K562 (cell line): ENCODE measurements at regions not wholly inside any gene's neighbourhood (a gene's known extent, or its start where the extent isn't known, plus 50 kb on each side); places are given as distances from the start of the nearest gene placed in this dataset.

Source experiments
- ATAC-seq: fragments of 200-7000 bp; cut with Tn5 transposase; 3 replicates; pipeline ENCODE4 v1.9.1; 2020; ENCODE audit warnings: moderate library complexity
- BruUV-seq: library from RNA; stranded (reverse); fragments of 400-500 nt; replicated peaks from 2 replicates; lab custom pipeline; 2021; lab: Mats Ljungman, UMichigan
- CTCF ChIA-PET: fragments of 300-600 bp; formaldehyde crosslinking; extraction: SDS; loops from one replicate; lab custom pipeline; 2021; ENCODE audit warnings: low intra/inter-chr PET ratio; lab: Yijun Ruan, JAX
- POLR2A ChIA-PET: fragments of 300-600, 350-650 bp; sonication (Branson Sonifier 250); formaldehyde crosslinking; extraction: SDS; loops from one replicate; lab custom pipeline; 2021; ENCODE audit warnings: antibody characterized with exemption, inconsistent platforms; lab: Yijun Ruan, JAX
- DNase-seq, 4 experiments: peaks; one replicate each; pipeline versions ENCODE4 v3.0.0 to v3.0.0-alpha.2; 2011 to 2018; ENCODE audit warnings: low spot score in 3 of 4, mixed read lengths in 3 of 4; ENCODE audit errors: extremely low read depth in 1 of 4
- FAIRE-seq: peaks from 2 replicates; lab custom pipeline; 2011; peaks lifted over from hg19 to GRCh38; lab: Jason Lieb, UNC
- H2AFZ ChIP-seq: 2 replicates; pipeline ENCODE4 v1.6.0; 2011; ENCODE audit warnings: low read depth, low read length, control low read depth, inconsistent platforms
- H3K27ac ChIP-seq: fragments of 200-600 bp; 3 replicates; pipeline ENCODE4 v1.8.0; 2011; ENCODE audit warnings: low read depth, mild to moderate bottlenecking, control low read depth, inconsistent platforms, low read length, moderate library complexity, mixed read lengths; ENCODE audit errors: extremely low read depth
- H3K27me3 ChIP-seq, 2 experiments: fragments of 300-600 bp in 1 of 2; 2 replicates in 1 of 2; 3 replicates in 1 of 2; pipeline versions ENCODE4 v1.6.0 to v1.8.0; 2011; ENCODE audit warnings: inconsistent platforms in 2 of 2, low read length in 2 of 2, mild to moderate bottlenecking in 1 of 2, mixed read lengths in 1 of 2, moderate library complexity in 1 of 2; ENCODE audit not compliant: control insufficient read depth in 2 of 2, insufficient read depth in 2 of 2
- H3K36me3 ChIP-seq: fragments of 300-600 bp; 3 replicates; pipeline ENCODE4 v1.8.0; 2011; ENCODE audit warnings: mild to moderate bottlenecking, low read length, inconsistent platforms; ENCODE audit not compliant: control insufficient read depth, insufficient read depth
- H3K4me1 ChIP-seq, 2 experiments: fragments of 200-600 bp in 1 of 2; replicated peaks in 1 of 2; 2 replicates in 1 of 2; 3 replicates in 1 of 2; pipeline versions ENCODE4 v1.5.1 to v1.8.0; 2011; ENCODE audit warnings: inconsistent platforms in 2 of 2, low read length in 2 of 2, mild to moderate bottlenecking in 1 of 2, mixed read lengths in 1 of 2, moderate library complexity in 1 of 2; ENCODE audit not compliant: control insufficient read depth in 2 of 2, insufficient read depth in 2 of 2
- H3K4me2 ChIP-seq: 2 replicates; pipeline ENCODE4 v1.6.1; 2011; ENCODE audit warnings: low read length, control low read depth, inconsistent platforms, mixed read lengths; ENCODE audit not compliant: insufficient read depth
- H3K4me3 ChIP-seq: fragments of 200-600 bp; sonication (generic), shearing (Covaris generic); 2 replicates; pipeline ENCODE4 v1.5.1; 2016; ENCODE audit warnings: control low read depth, inconsistent platforms
- H3K79me2 ChIP-seq: fragments of 200-600 bp; 3 replicates; pipeline ENCODE4 v1.8.0; 2011; ENCODE audit warnings: low read length, inconsistent platforms; ENCODE audit not compliant: control insufficient read depth, insufficient read depth
- H3K9ac ChIP-seq, 2 experiments: 2 replicates each; pipeline versions ENCODE4 v1.6.0 to v1.6.1; 2011; ENCODE audit warnings: low read depth in 2 of 2, low read length in 2 of 2, control low read depth in 1 of 2, inconsistent platforms in 1 of 2, mild to moderate bottlenecking in 1 of 2, mixed read lengths in 1 of 2; ENCODE audit not compliant: insufficient read depth in 1 of 2
- H3K9me1 ChIP-seq: one replicate; pipeline ENCODE4 v1.6.0; 2011; ENCODE audit warnings: inconsistent platforms, mild to moderate bottlenecking, low read length, moderate library complexity; ENCODE audit not compliant: control insufficient read depth, insufficient read depth
- H3K9me3 ChIP-seq: replicated peaks from 2 replicates; pipeline ENCODE4 v1.5.1; 2011; ENCODE audit warnings: low read depth, low read length, inconsistent platforms; ENCODE audit not compliant: control insufficient read depth, insufficient read depth
- H4K20me1 ChIP-seq: replicated peaks from 2 replicates; pipeline ENCODE4 v1.6.1; 2011; ENCODE audit warnings: low read length, inconsistent platforms, mixed read lengths; ENCODE audit not compliant: control insufficient read depth, insufficient read depth
- CEBPG ChIP-seq, 3 experiments: fragments of 200-800 bp in 1 of 3; sonication (Bioruptor generic) in 1 of 3; sonication (generic) in 1 of 3; formaldehyde crosslinking in 1 of 3; IDR thresholded peaks in 2 of 3; conservative IDR thresholded peaks in 1 of 3; 2 replicates each; pipeline versions ENCODE4 v1.6.1 to v1.8.0; 2016 to 2022; ENCODE audit warnings: missing compliant biosample characterization in 2 of 3, missing genetic modification characterization in 2 of 3, mild to moderate bottlenecking in 1 of 3, missing genetic modification reagents in 1 of 3
- ESRRA ChIP-seq: fragments of 450-650 bp; IDR thresholded peaks from 2 replicates; pipeline ENCODE4 v1.6.1; 2014; ENCODE audit warnings: low read depth, mild to moderate bottlenecking, moderate library complexity, borderline replicate concordance
- FOXM1 ChIP-seq, 2 experiments: fragments of 450-650 bp in 1 of 2; sonication (generic) in 1 of 2; formaldehyde crosslinking in 1 of 2; IDR thresholded peaks; 2 replicates each; pipeline versions ENCODE4 v1.6.1 to v1.9.0; 2017 to 2022; ENCODE audit warnings: low read depth in 2 of 2, mild to moderate bottlenecking in 2 of 2, missing genetic modification reagents in 1 of 2, moderate library complexity in 1 of 2
- FOXP4 ChIP-seq: sonication (generic); formaldehyde crosslinking; IDR thresholded peaks from 2 replicates; pipeline ENCODE4 v1.8.0; 2022; ENCODE audit warnings: mild to moderate bottlenecking, missing genetic modification reagents, borderline replicate concordance
- TSHZ1 ChIP-seq: fragments of 250-450 bp; sonication (Bioruptor Pico); IDR thresholded peaks from 2 replicates; pipeline ENCODE4 v1.4.0; 2020; ENCODE audit warnings: mild to moderate bottlenecking, moderate library complexity
- ZBTB8A ChIP-seq: fragments of 450-650 bp; IDR thresholded peaks from 2 replicates; pipeline ENCODE4 v1.6.1; 2018; ENCODE audit warnings: mild to moderate bottlenecking, moderate library complexity; ENCODE audit not compliant: partially characterized antibody
- ZNF174 ChIP-seq: fragments of 250-450 bp; sonication (Bioruptor Pico); IDR thresholded peaks from 2 replicates; pipeline ENCODE4 v1.4.0; 2020; ENCODE audit warnings: mild to moderate bottlenecking
- WGBS: fragments of 100-300 bp; shearing (Covaris generic); methylation state at CpG from one replicate; pipeline ENCODE4 v1.1.6; 2016; ENCODE audit warnings: low coverage, mixed read lengths; ENCODE audit not compliant: insufficient coverage; ENCODE audit errors: missing lambda C conversion rate; 5-methylcytosine and 5-hydroxymethylcytosine counted together
- in situ Hi-C: fragments of 300-500 bp; cut with MboI; formaldehyde crosslinking; loops from 4 replicates; pipeline ENCODE4 v1.15.0; 2018; ENCODE audit warnings: inconsistent platforms, mixed read lengths
- intact Hi-C: fragments of 100-400 bp; cut with micrococcal nuclease; formaldehyde crosslinking; loops from 2 replicates; pipeline ENCODE4 v1.14.2; 2022

- TF ChIP-seq TSHZ1 (CRISPR knock-in tag), result no peak
- TF ChIP-seq ZBTB8A, result no peak
- no peak for TF ChIP-seq ZNF174 (CRISPR knock-in tag)
- no peak for TF ChIP-seq FOXP4
- TF ChIP-seq FOXM1 (IDR thresholded peaks at IDR 0.05; ENCODE audit: low read depth), result no peak
- TF ChIP-seq FOXM1 (CRISPR knock-in tag; IDR thresholded peaks at IDR 0.05; ENCODE audit: low read depth), result no peak
Observed at GRCh38 chr14:56378475-56378877, 201.1 kb upstream of the TMEM260 start (continued).

- no TSS peak for BruUV-seq
- H2AFZ ChIP-seq, result no peak overlapping the region
- POLR2A ChIA-PET, result no interaction called here
- FAIRE-seq, result no peak
- H3K9me1 ChIP-seq, result no peaks in the 10 kb centered on the region
- H4K20me1 ChIP-seq, result no peaks in the 10 kb centered on the region
- 0% methylated on average over 1 of the region's 2 CpGs for WGBS
- H3K27me3 ChIP-seq, result no peaks in the 10 kb centered on the region
- intact Hi-C loops (no loop called here), in situ Hi-C loops (no loop called here)
- no peak for ATAC-seq
- TF ChIP-seq CEBPG (CRISPR knock-in tag; IDR thresholded peaks at IDR 0.05), result no peak
- TF ChIP-seq CEBPG (tag; conservative IDR thresholded peaks at IDR 0.05 in 1 of 2, IDR thresholded peaks at IDR 0.05 in 1 of 2), result 0 out of 4 replicates have a peak, but pooled peaks of 1 of the 2 experiments have one; percentile 15
- no peak for TF ChIP-seq ESRRA
- no peaks in the 10 kb centered on the region for H3K4me1 ChIP-seq
- H3K27ac ChIP-seq, result no peak overlapping the region
- no peak overlapping the region for H3K9ac ChIP-seq
- H3K36me3 ChIP-seq, result no peaks in the 10 kb centered on the region
- CTCF ChIA-PET, result no interaction called here
- H3K79me2 ChIP-seq, result no peaks in the 10 kb centered on the region
- H3K4me3 ChIP-seq, result no peak overlapping the region
- H3K4me2 ChIP-seq, result no peak overlapping the region
- DNase-seq, result no peak
- no peaks in the 10 kb centered on the region for H3K9me3 ChIP-seq
Observed at GRCh38 chr14:56379956-56380355, 199.6 kb upstream of the TMEM260 start.
